ENCODE measurements at regions not wholly inside any gene's neighbourhood (a gene's known extent, or its start where the extent isn't known, plus 50 kb on each side); places are given as distances from the start of the nearest gene placed in this dataset.

DNA sequence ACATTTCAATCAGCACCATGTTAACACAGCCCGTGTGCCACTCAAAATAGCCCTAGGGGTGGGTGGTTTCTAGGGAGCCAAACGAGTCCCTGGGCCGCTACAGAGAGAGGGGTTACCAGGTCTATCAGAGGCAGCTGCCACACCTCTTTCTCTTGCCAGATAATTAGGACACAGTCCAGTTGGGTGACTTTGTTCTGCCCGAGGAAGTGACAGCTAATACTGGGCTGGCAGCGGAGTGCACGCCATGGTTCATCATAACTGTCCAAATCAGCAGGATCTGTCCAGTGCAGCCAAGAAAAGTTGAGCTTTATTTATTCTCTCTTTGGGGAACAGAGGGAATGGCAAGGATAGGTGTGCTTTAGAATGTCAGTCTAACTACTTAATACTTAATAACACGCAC, 583.8 kb downstream of the BRINP1 start:
- no peak for DNase-seq

DNA sequence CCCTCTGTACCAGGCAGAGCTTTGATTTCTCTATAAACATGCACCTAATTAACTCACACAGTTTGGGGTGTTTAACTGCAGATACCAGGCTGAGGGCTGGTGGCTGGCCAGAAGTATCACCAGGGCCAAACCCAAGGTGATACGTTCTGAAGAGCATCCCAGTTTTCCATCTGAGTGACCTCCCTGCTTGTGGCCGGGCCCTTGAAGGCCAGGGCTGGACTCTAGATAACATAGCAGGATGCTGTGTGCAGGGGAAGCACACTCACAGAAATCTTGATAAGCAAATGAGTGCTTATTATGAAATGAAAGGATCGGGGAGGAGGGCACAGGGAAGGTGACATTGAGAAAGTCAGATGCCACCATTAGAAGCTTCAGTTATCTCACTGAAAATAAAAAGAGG, 582.4 kb downstream of the BRINP1 start:
- DNase-seq: no peak

DNA sequence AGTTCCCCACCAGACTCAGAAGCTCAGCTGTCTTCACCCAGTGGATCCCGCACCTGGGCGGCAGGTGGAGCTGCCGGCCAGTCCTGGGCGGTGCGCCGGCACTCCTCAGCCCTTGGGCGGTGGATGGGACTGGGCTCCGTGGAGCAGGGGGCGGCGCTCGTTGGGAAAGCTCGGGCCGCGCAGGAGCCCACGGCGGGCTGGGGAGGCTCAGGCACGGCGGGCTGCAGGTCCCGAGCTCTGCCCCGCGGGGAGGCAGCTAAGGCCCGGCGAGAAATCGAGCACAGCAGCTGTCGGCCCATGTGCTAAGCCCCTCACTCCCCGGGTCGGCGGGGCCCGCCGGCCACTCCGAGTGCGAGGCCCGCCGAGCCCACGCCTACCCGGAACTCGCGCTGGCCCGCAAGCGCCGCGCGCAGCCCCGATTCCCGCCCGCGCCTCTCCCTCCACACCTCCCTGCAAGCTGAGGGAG, 560.0 kb downstream of the BRINP1 start:
- DNase-seq: no peak

DNA sequence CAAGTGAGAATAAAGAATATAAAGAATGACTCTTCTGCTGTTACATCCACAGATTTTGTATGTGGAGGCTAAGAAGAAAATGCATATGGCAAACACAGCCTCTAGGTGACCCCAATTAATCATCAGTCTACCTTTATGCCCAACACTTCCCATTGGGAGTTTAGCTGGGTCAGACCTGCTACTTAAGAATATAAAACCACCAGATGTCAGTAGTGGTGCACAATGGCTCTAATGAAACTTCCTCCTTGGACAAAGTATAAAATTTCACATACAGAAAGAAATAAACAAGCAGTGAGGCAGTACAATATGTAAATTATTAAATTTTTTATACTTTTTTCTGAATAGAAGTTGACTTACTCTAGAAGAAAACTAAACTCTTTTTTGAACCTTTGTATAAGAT, 539.9 kb downstream of the BRINP1 start:
- no peak for DNase-seq

DNA sequence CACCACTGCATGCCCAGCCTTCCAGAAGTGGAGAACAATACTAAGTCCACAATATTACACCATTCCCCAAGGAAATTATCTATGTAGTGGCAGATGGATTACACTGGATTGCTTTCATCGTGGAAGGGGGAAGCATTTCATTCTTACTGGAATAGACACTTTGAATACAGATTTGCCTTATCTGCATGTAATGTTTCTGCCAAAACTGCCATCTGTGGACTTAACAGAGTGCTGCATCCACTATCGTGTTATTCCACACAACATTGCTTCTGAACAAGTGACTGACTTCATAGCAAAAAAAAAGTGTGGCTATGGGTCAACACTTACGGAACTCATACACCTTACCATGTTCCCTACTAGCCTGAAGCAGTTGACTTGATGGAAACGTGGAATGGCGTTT, 536.9 kb downstream of the BRINP1 start:
- DNase-seq: no peak

DNA sequence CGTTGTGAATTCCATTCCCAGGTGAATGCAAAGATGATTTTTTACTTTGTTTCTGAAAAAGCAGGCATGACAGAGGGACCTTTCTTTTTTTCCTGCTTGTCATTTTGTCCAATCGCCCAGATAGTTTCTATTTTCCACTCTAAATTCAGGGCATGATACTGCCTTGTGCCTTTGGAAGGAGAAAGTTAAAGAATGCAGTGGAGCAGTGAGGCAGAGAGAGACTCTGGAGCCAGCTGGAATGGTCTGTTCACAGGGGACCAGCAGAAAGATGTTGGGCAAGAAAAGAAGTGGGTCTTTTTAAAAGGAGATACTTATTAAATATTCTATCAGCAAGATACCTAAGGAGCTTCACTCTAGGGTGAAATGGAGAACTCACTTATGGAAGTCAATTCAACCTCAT, 532.3 kb downstream of the BRINP1 start:
- no peak for DNase-seq

DNA sequence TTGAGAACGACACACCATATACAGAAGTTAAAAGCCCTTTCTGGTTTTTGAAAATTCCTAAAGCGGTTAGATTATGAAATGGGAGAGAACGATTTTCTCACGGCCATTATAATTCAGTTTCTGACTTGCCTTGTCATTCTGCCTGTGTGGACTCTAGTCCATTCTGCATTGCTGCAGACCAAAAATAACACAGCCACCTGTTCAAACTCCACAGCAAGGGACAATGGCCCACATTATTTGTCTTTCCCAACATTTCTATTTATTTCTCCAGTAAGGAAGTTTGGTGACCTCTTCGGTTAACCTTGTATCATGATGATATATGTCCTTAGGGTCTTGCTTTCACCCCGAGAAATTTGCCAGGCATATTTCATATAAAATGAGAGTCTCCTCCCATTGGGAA, 497.7 kb downstream of the BRINP1 start:
- no peak for DNase-seq

DNA sequence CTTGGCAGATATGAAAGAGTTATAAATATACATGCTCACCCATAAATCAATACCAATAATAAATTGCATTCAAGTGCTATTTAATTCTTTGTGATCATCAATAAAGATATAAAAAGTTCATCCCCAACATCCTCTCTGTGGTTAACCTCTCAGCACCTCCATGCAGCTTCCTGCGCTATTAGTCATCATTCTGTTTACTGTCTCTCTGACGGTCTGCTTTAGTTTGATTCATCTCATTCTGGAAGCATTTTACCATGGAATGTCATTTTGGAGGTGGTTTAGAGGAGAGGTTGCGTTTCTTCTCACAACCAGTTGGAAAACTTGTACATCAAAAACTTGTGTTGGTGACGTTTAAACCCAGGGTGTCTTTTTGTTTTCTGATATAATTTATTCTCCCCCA, 486.6 kb downstream of the BRINP1 start:
- no peak for DNase-seq

DNA sequence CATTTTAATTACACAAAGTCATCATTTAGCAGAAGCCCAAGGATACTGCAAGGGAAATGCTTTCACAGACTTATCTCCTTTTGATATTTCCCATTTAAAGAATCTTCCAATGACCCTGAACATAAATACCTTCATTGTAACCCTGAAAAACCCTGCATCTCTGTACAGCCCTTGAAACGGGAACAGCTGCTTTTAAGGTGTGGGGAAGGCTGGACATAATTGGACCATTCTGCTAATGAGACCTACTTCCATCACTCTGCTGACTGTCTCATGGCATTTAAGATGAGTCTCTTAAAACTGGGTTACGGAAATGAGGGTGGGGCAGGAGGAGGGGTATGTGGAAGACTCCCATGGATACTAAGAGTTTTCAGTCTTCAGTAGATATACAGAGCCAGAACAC, 485.8 kb downstream of the BRINP1 start:
- DNase-seq: no peak

DNA sequence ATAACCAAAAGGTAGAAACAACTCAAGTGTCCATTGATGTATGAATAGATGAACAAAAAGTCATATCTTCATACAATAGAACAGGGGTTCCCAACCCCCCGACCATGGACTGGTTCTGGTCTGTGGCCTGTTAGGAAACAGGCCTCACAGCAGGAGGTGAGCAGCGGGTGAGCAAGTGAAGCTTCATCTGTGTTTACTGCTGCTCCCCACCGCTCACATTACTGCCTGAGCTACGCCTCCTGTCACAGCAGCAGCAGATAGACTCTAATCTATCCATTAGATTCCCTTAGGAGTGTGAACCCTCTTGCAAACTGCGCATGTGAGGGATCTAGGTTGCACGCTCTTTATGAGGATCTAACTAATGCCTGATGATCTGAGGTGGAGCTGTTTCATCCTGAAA, 478.0 kb downstream of the BRINP1 start:
- DNase-seq: no peak

DNA sequence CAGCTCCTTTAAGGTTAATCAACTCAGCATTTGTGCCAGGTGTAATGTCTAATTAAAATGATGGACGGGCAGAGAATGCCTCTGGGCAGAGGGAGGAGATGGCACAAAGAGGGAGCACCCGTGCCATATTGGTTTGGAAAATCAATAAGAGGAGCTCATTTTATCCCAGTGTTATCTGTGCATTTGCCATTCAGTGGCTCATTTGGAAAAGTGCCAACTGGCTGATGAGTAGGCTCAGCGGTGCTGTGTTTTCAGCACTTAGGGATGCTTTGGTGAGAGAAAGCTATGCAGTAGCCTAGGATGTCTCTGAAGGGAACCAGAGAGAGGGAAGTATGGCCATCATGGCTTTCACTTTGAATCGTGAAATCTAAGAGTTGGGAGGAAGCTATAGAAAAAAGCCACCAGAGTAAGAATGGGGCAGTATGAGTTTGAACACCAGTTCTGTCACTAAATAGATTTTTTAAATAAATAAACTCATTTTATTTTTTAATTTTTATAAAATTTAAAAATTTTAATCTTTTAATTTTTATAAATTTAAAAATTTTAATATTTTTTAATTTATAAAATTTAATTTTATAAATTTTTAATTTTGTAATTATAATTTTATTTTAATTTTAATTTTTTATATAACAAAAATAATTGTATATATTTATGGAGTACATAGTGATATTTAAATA, 472.8 kb downstream of the BRINP1 start:
- no peak for DNase-seq

DNA sequence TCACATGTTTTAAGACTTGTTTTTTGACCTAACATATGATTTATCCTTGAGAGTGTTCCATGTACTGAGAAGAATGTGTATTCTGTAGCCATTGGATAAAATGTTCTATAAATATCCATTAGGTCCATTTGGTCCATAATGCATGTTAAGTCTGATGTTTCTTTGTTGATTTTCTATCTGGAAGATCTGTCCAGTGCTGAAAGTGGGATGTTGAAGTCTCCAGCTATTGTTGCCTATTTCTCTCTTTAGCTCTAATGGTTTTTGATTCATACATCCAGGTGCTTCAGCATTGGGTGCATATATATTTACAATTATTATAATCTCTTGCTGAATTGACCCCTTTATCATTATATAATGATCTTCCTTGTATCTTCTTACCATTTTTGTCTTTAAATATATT, 451.1 kb downstream of the BRINP1 start:
- DNase-seq: no peak

DNA sequence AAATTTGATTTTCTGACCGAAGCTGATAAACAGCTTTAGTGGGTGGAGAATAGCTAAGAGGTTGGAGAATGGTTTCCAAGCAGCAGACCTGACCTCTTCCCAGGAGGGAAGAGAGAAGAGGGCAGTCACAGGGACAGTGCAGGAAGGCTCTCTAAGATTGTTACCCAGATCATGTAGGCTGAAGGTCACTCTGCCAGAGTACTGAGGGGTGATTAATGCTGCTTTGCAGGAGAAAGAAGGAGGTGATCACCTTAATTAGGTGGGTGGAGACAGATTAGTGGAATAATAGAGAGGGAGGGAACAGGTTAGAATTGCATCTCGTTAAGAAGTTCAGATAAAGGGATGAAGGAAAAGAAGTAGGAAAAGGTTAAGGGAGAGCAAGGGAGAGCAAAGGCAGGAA, 440.5 kb downstream of the BRINP1 start:
- no peak for DNase-seq

DNA sequence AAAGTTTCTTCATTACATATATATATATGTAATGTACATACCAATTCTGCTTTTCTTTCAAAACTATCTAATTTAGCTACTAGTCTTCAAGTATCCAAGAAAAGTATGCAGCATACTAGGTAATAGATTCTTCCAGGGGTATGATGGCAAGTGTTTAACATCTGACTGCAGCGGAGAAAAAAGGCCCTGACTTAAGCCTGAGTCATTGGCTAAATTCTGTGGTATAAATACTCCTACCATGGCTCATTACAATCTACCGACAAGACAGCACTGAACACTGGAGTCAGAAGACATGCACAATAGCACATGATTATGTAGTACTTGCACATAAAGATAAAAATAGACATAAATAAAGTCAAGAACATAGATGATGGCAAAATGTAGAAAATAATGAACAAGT, 439.9 kb downstream of the BRINP1 start:
- DNase-seq: no peak

DNA sequence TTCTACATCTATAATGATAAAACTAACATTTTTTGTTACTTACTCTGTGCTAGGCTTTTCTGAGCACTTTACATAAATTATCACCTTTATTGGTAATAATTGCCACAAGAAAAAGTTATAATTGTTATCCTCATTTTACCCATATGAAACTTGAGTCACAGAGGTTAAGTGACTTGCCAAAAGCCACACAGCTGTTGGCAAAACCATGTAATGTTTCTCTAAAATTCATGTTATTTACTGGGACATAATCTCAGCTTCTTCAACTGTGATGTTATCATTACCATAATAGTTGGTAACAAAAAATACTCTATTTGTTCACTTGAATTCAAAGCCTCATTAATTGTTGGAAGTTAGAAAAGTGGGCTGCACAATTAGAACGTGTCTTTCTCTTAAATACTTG, 437.3 kb downstream of the BRINP1 start:
- DNase-seq: no peak

DNA sequence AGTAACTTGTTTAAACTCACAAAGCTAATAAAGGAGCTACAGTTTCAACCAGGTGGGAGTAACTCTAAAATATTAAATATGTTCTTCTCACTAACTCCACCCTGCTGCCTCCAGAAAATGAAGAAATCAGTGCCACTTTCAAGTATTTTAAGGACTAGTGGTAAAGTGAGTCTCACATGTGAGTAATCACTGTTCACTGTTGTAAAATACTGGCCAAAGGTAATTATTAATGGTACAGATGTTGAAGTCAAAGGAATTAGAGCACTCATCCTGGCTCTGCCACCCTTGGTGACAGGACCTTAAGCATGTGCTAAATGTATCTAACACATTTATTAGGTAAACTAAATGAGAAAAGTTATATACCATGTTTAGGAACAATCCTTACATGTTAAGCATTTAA, 430.7 kb downstream of the BRINP1 start:
- DNase-seq: no peak

DNA sequence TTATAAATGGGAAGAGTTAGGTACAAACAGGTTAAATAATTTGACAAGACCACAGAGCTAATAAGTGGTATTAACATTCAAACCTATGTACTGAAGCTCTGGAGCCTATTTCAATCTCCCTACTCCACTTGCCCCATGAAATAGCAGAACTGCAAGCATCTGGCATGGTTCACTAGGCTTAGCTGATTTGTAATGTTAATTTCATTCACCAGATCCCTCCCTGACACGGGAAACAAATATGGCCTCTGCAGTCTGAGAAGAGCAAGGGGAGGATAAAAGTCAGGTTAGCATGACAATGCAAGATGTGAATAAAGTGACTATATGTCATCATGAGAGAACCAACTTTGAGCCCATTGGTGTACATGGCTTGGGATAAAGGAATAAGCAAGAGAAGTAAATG, 428.8 kb downstream of the BRINP1 start:
- no peak for DNase-seq

DNA sequence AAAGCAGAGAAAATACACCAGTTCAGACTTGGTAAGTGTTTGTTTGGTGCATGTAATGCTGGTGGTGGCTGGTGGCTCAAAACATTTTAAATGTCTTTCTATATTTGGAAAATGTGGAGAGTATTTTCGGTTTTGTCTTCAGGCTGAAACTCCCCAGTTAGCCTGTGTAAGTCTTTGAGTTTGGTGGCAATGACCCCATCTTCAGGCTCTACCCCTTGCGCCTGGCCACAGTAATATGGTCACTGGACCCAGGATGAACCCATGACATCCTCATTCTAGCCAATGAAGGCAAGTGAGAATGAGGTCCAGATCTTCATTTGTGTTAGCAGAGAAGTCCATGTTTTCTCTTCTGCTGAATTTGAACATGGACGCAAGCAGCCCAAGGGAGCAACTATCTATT, 422.6 kb downstream of the BRINP1 start:
- DNase-seq: no peak

DNA sequence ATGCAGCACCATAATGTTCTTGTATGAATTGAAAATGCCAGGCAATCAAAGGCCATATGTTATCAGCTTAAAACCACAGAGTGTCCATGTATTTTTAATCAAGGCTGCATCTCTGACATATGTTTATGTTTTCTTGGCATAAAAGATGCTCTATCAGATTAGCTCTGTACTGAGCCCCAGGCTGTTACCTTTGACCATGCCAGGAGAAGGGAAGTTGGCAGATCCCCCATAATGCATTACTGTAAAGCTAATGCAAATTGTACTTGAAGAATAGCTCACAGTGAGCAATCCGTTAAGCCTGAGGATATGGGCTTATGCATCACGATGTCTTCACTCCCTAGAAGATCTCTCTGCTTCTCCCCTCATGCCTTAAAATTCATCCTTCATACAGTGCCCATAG, 414.4 kb downstream of the BRINP1 start:
- no peak for DNase-seq

DNA sequence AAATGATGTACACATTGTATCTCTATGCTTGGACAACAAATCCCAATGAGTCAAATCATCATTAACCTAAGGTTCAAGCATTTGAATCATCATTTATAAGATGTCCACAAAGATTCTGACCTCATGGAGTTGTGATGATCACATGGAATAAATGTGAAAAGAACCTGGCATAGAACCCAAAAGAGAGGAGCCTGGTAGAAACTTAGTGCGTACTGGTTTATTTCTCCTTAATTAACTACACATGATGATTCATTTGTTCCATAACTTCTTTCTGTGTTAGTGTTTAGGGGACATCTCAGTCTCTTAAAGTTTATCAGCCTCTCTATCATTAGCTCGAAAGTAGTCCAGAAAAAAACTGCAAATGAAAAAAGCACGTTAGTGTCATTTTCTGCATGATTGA, 411.6 kb downstream of the BRINP1 start:
- no peak for DNase-seq

DNA sequence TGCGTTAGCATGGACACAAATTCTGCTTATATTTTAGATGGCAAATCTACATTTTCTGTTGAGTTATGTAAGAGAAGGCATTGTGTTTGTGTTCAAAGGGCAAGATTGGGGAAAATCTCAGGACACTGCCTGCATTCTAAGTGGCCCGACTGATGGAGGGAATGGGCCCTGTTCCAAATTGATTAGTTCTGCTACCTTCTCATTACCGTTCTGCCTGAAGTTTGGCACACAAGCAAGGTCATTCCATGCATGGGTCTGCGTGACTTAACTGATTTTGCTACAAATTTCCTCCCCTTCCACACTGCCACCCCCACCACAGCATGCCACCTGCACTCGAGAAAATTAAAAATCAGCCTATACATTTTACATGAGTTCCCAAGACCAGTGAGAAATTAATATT, 409.9 kb downstream of the BRINP1 start:
- no peak for DNase-seq

DNA sequence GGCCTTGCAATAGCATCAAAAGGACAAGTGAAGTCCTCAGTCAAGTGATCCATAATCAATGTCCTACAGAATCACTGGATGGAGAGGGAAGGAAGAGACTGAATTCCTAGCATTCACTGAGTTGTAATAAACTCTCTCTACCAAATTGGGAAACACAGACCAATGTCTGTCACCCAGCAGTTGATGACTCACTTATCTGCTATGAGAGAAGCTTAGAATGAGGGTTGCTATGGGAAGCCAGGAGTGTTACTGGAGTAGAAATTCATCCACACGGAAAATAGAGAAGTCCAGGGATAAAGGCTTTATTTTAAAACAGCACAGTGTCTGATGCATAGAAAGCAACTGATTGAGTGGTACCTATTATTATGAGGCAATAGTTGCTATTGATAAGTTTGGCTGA, 407.4 kb downstream of the BRINP1 start:
- DNase-seq: no peak

DNA sequence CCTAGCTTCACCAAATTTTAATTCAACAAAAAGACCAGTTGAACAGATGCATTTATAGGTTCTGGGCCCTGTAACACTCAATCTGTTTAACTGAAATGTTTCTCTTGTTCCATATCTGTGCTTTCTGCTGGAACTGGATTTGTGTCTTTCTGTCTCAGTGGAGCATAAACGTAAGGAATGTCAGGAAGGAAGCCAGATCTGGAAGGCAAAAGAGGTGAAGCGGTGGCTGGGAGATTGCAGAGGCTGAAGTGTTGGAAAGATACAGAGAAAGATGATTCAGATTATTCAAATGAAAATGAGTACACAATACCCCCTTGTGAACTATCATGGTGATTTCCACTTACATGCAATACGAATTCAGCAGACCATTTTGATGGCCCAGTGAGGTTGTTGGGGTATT, 406.8 kb downstream of the BRINP1 start:
- no peak for DNase-seq

DNA sequence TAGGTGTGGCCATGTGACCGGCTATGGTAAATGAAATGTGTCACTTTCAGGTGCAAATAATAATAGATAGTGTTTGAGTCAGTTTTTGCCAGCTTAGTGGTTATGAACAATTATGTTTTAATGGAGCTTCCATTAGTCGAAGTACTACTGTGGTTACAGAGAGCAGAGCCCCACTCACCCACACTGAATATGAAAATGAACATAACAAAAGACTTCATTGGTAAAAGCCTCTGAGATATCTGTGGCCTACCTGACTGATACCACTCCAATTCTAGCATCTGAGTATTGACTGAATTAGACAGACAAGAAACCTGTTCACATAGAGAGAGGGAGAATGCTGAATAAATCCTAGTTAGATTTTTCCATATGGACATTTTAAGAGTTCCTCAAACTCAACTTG, 405.6 kb downstream of the BRINP1 start:
- no peak for DNase-seq

DNA sequence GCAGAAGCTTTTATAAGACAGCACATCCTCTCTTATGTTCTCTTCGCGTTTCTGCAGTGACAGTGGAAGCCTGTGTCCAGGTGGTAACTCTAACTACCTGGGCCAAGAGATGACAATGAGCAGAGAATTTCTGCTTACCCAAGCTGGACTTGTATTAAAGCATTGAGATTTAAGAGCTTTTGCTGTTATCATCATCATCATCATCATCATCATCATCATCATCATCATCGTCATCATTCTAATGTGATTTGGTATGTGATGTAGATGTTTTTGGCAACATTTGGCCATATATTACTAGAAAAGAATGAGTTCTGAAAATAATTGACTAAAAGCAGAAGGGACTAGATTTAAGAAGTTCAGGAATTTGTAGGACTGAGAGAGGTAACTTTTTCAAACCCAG, 401.3 kb downstream of the BRINP1 start:
- DNase-seq: no peak

DNA sequence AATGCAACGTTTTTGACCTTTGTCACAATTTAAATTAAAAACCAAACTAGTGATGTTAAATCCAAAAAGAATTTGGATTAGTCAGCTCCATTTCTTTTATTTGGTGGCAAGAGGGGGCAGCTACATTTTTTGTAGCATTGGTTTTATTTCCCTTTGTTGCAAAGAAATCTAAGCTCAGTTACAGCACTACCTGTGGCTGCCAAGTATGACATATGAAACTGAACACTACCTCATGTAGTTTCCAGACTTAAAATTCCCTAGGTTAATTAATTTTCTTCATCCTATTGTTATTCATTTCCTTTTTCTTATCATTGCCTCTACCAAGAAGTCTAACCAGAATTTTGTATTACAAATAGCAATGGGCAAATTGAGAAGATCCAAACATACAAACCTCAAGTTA, 393.5 kb downstream of the BRINP1 start:
- DNase-seq: no peak

Data from activated CD4-positive, alpha-beta T cell treated with anti-CD3 and anti-CD28 coated beads, Interleukin-10, Interleukin-2, amounts not matched to agents 100 ng/mL and 50 ng/mL, durations not matched to agents 16 hours and 8 hours (primary cell).